HG02852 (cell line): ENCODE measurements at regions not wholly inside any gene's neighbourhood (a gene's known extent, or its start where the extent isn't known, plus 50 kb on each side); places are given as distances from the start of the nearest gene placed in this dataset.
"Not testable (repeated sequence)": the region's sequence is repeated elsewhere in the genome, so short reads cannot be mapped to it uniquely, and the experiment has no call there.

Experiments
- ATAC-seq: cut with Tn5 transposase; IDR thresholded peaks from one replicate; pipeline ENCODE4 v1.9.1; 2021; ENCODE audit warnings: mild to moderate bottlenecking, moderate library complexity; ENCODE audit not compliant: unreplicated experiment

- ATAC-seq, result no peak
Measured at GRCh38 chr7:96921231-96921630, 84.1 kb upstream of the DLX6 start.

- no peak for ATAC-seq
Measured at GRCh38 chr7:96921771-96922170, 83.6 kb upstream of the DLX6 start.

GRCh38 chr7:96923345-96923744 is 82.0 kb upstream of the DLX6 start:
- ATAC-seq, result not testable (repeated sequence)

GRCh38 chr7:96927131-96927530 is 78.2 kb upstream of the DLX6 start:
- ATAC-seq, result no peak

GRCh38 chr7:96928965-96929364 is 76.4 kb upstream of the DLX6 start:
- ATAC-seq, result no peak

- no peak for ATAC-seq
Measured at GRCh38 chr7:96931891-96932290, 73.5 kb upstream of the DLX6 start.

- ATAC-seq, result no peak
Measured at GRCh38 chr7:96933067-96933645, 72.2 kb upstream of the DLX6 start.

- ATAC-seq, result no peak
Measured at GRCh38 chr7:96936621-96937020, 68.7 kb upstream of the DLX6 start.

- ATAC-seq, result no peak
Measured at GRCh38 chr7:96942112-96942511, 63.2 kb upstream of the DLX6 start.

- ATAC-seq, result no peak
Measured at GRCh38 chr7:96949766-96950165, 55.6 kb upstream of the DLX6 start.

GRCh38 chr7:96952974-96953391 is 52.4 kb upstream of the DLX6 start:
- ATAC-seq, result no peak

- ATAC-seq, result no peak
Measured at GRCh38 chr7:96953676-96954513, 51.5 kb upstream of the DLX6 start.
